GM23338 (cell line): ENCODE measurements at regions not wholly inside any gene's neighbourhood (a gene's known extent, or its start where the extent isn't known, plus 50 kb on each side); places are given as distances from the start of the nearest gene placed in this dataset.
"Not testable (repeated sequence)": the region's sequence is repeated elsewhere in the genome, so short reads cannot be mapped to it uniquely, and the experiment has no call there.

Experiments used
- ATAC-seq: fragments of 200-7000 bp; cut with Tn5 transposase; 3 replicates; pipeline ENCODE4 v1.9.1; 2020
- DNase-seq: peaks from one replicate; pipeline ENCODE4 v3.0.0-alpha.2; 2015; ENCODE audit warnings: low spot score
- H2AFZ ChIP-seq: fragments of 200-600 bp; sonication (generic); 2 replicates; pipeline ENCODE4 v1.8.0; 2016; ENCODE audit warnings: antibody characterized with exemption, mild to moderate bottlenecking, moderate library complexity
- H3F3A ChIP-seq: fragments of 200-600 bp; sonication (generic); replicated peaks from 2 replicates; pipeline ENCODE4 v1.8.0; 2017; ENCODE audit warnings: antibody characterized with exemption, mixed run types, low read depth
- H3K27ac ChIP-seq: fragments of 200-600 bp; sonication (generic); 2 replicates; pipeline ENCODE4 v1.6.1; 2016; ENCODE audit warnings: low read depth
- H3K27me3 ChIP-seq: fragments of 200-600 bp; sonication (generic); 2 replicates; pipeline ENCODE4 v1.8.0; 2016; ENCODE audit warnings: mild to moderate bottlenecking, mixed run types, moderate library complexity; ENCODE audit not compliant: insufficient read depth
- H3K36me3 ChIP-seq: fragments of 200-600 bp; sonication (generic); 2 replicates; pipeline ENCODE4 v1.8.0; 2016; ENCODE audit warnings: mild to moderate bottlenecking; ENCODE audit not compliant: insufficient read depth
- H3K4me1 ChIP-seq: fragments of 200-600 bp; sonication (generic); 2 replicates; pipeline ENCODE4 v1.8.0; 2016; ENCODE audit warnings: mild to moderate bottlenecking, moderate library complexity; ENCODE audit not compliant: insufficient read depth
- H3K4me2 ChIP-seq: fragments of 200-600 bp; sonication (generic); 2 replicates; pipeline ENCODE4 v1.7.1; 2017; ENCODE audit warnings: mixed run types
- H3K4me3 ChIP-seq: fragments of 200-600 bp; sonication (generic); 2 replicates; pipeline ENCODE4 v1.6.1; 2016; ENCODE audit warnings: mixed run types
- H3K79me2 ChIP-seq: fragments of 200-600 bp; sonication (generic); replicated peaks from 2 replicates; pipeline ENCODE4 v1.8.0; 2017; ENCODE audit warnings: mild to moderate bottlenecking; ENCODE audit not compliant: insufficient read depth
- H3K9me2 ChIP-seq: fragments of 200-600 bp; sonication (generic); 2 replicates; pipeline ENCODE4 v1.8.0; 2017; ENCODE audit not compliant: insufficient read depth
- H4K20me1 ChIP-seq: fragments of 200-600 bp; sonication (generic); replicated peaks from 2 replicates; pipeline ENCODE4 v1.8.0; 2017; ENCODE audit warnings: mild to moderate bottlenecking; ENCODE audit not compliant: insufficient read depth
- H3K27ac Mint-ChIP-seq: 2 replicates; pipeline ENCODE4 v1.8.0; 2020; ENCODE audit warnings: inconsistent platforms, mild to moderate bottlenecking, moderate library complexity, mixed read lengths
- H3K27me3 Mint-ChIP-seq: 3 replicates; pipeline ENCODE4 v1.8.0; 2022; ENCODE audit warnings: low read depth, mild to moderate bottlenecking, moderate library complexity, mixed read lengths, inconsistent platforms; ENCODE audit not compliant: insufficient read depth, poor library complexity
- H3K36me3 Mint-ChIP-seq: 3 replicates; pipeline ENCODE4 v1.8.0; 2021; ENCODE audit warnings: low read depth, mild to moderate bottlenecking, inconsistent platforms, moderate library complexity, mixed read lengths
- H3K4me1 Mint-ChIP-seq: 3 replicates; pipeline ENCODE4 v1.8.0; 2020; ENCODE audit warnings: mild to moderate bottlenecking, inconsistent platforms, mixed read lengths
- H3K4me3 Mint-ChIP-seq: 3 replicates; pipeline ENCODE4 v1.8.0; 2021; ENCODE audit warnings: moderate library complexity, mild to moderate bottlenecking, inconsistent platforms, mixed read lengths
- H3K9me3 Mint-ChIP-seq: 3 replicates; pipeline ENCODE4 v1.8.0; 2020; ENCODE audit warnings: moderate library complexity, mild to moderate bottlenecking, inconsistent platforms, mixed read lengths
- NANOG ChIP-seq: IDR thresholded peaks from 2 replicates; pipeline ENCODE4 v1.6.1; 2016; ENCODE audit warnings: antibody characterized with exemption, borderline replicate concordance
- STAT1 ChIP-seq: IDR thresholded peaks from one replicate; pipeline ENCODE4 v1.6.1; 2016; ENCODE audit warnings: antibody characterized with exemption; ENCODE audit not compliant: unreplicated experiment
- ZNF331 ChIP-seq: fragments of 250-450 bp; sonication (Bioruptor Pico); IDR thresholded peaks from 2 replicates; pipeline ENCODE4 v1.5.0; 2020; ENCODE audit warnings: low read depth, mild to moderate bottlenecking, moderate library complexity
- TF ChIP-seq, protein P1 (sequence below): fragments of 250-450 bp; sonication (Bioruptor Pico); IDR thresholded peaks from 2 replicates; pipeline ENCODE4 v1.5.0; 2020; ENCODE audit warnings: mild to moderate bottlenecking, moderate library complexity
- TF ChIP-seq, protein P2 (sequence below): IDR thresholded peaks from 2 replicates; pipeline ENCODE4 v1.6.1; 2016; ENCODE audit warnings: antibody characterized with exemption
- TF ChIP-seq, protein P3 (sequence below), 2 experiments: fragments of 200-600 bp in 1 of 2; sonication (generic) in 1 of 2; conservative IDR thresholded peaks; 2 replicates each; pipeline versions ENCODE4 v1.5.1 to v1.6.1; 2016 to 2017; ENCODE audit warnings: antibody characterized with exemption in 2 of 2, low read depth in 2 of 2, mild to moderate bottlenecking in 2 of 2, moderate library complexity in 1 of 2
- TF ChIP-seq, protein P4 (sequence below): IDR thresholded peaks from one replicate; pipeline ENCODE4 v1.6.1; 2018; ENCODE audit warnings: antibody characterized with exemption; ENCODE audit not compliant: unreplicated experiment

DNA sequence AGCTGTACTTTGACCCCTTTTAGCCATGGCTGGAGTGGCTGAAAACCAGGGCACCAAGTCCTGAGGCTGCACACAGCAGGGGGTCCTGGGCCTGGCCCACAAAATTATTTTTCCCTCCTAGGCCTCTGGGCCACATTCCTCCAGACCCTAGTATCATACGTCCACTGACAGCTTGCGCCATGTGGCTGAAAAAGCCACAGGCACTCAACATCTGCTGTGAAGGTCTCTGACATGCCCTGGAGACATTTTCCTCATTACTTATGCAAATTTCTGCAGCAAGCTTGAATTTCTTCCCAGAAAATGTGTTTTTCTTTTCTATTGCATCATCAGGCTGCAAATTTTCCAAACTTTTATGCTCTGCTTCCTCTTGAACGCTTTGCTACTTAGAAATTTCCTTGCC lies 239.0 kb downstream of the SQOR start (continued):
- TF ChIP-seq, protein P1, sequence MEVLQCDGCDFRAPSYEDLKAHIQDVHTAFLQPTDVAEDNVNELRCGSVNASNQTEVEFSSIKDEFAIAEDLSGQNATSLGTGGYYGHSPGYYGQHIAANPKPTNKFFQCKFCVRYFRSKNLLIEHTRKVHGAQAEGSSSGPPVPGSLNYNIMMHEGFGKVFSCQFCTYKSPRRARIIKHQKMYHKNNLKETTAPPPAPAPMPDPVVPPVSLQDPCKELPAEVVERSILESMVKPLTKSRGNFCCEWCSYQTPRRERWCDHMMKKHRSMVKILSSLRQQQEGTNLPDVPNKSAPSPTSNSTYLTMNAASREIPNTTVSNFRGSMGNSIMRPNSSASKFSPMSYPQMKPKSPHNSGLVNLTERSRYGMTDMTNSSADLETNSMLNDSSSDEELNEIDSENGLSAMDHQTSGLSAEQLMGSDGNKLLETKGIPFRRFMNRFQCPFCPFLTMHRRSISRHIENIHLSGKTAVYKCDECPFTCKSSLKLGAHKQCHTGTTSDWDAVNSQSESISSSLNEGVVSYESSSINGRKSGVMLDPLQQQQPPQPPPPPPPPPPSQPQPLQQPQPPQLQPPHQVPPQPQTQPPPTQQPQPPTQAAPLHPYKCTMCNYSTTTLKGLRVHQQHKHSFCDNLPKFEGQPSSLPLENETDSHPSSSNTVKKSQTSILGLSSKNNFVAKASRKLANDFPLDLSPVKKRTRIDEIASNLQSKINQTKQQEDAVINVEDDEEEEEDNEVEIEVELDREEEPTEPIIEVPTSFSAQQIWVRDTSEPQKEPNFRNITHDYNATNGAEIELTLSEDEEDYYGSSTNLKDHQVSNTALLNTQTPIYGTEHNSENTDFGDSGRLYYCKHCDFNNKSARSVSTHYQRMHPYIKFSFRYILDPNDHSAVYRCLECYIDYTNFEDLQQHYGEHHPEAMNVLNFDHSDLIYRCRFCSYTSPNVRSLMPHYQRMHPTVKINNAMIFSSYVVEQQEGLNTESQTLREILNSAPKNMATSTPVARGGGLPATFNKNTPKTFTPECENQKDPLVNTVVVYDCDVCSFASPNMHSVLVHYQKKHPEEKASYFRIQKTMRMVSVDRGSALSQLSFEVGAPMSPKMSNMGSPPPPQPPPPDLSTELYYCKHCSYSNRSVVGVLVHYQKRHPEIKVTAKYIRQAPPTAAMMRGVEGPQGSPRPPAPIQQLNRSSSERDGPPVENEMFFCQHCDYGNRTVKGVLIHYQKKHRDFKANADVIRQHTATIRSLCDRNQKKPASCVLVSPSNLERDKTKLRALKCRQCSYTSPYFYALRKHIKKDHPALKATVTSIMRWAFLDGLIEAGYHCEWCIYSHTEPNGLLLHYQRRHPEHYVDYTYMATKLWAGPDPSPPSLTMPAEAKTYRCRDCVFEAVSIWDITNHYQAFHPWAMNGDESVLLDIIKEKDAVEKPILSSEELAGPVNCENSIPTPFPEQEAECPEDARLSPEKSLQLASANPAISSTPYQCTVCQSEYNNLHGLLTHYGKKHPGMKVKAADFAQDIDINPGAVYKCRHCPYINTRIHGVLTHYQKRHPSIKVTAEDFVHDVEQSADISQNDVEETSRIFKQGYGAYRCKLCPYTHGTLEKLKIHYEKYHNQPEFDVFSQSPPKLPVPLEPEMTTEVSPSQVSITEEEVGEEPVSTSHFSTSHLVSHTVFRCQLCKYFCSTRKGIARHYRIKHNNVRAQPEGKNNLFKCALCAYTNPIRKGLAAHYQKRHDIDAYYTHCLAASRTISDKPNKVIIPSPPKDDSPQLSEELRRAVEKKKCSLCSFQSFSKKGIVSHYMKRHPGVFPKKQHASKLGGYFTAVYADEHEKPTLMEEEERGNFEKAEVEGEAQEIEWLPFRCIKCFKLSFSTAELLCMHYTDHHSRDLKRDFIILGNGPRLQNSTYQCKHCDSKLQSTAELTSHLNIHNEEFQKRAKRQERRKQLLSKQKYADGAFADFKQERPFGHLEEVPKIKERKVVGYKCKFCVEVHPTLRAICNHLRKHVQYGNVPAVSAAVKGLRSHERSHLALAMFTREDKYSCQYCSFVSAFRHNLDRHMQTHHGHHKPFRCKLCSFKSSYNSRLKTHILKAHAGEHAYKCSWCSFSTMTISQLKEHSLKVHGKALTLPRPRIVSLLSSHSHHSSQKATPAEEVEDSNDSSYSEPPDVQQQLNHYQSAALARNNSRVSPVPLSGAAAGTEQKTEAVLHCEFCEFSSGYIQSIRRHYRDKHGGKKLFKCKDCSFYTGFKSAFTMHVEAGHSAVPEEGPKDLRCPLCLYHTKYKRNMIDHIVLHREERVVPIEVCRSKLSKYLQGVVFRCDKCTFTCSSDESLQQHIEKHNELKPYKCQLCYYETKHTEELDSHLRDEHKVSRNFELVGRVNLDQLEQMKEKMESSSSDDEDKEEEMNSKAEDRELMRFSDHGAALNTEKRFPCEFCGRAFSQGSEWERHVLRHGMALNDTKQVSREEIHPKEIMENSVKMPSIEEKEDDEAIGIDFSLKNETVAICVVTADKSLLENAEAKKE (CRISPR knock-in tag): no peak
- TF ChIP-seq, protein P2, sequence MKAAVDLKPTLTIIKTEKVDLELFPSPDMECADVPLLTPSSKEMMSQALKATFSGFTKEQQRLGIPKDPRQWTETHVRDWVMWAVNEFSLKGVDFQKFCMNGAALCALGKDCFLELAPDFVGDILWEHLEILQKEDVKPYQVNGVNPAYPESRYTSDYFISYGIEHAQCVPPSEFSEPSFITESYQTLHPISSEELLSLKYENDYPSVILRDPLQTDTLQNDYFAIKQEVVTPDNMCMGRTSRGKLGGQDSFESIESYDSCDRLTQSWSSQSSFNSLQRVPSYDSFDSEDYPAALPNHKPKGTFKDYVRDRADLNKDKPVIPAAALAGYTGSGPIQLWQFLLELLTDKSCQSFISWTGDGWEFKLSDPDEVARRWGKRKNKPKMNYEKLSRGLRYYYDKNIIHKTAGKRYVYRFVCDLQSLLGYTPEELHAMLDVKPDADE: no peak

DNA sequence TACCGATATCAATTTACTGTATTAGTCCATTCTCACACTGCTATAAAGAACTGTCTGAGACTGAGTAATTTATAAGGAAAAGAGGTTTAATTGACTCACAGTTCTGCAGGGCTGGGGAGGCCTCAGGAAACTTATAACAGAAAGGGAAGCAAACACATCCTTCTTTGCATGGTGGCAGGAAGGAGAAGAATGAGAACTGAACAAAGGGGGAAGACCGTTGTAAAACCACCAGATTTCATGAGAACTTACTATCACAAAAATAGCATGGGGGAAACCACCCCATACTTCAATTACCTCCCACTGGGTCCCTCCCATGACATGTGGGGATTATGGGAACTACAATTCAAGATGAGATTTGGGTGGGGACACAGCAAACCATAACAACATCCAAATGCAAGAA lies 239.7 kb downstream of the SQOR start:
- H3K27me3 ChIP-seq, ATAC-seq, H3K4me3 Mint-ChIP-seq, H3K36me3 ChIP-seq, H3K79me2 ChIP-seq, H2AFZ ChIP-seq, H3K4me3 ChIP-seq, DNase-seq, H3K27me3 Mint-ChIP-seq, H3K4me2 ChIP-seq, H3K27ac Mint-ChIP-seq, H4K20me1 ChIP-seq, H3K9me2 ChIP-seq, H3K4me1 ChIP-seq, H3F3A ChIP-seq, H3K27ac ChIP-seq, H3K4me1 Mint-ChIP-seq: not testable (repeated sequence)
- Mint-ChIP-seq H3K36me3 (peaks cover 28% of the 10 kb centered on the region), H3K9me3 (peaks cover 96% of the 10 kb centered on the region)

DNA sequence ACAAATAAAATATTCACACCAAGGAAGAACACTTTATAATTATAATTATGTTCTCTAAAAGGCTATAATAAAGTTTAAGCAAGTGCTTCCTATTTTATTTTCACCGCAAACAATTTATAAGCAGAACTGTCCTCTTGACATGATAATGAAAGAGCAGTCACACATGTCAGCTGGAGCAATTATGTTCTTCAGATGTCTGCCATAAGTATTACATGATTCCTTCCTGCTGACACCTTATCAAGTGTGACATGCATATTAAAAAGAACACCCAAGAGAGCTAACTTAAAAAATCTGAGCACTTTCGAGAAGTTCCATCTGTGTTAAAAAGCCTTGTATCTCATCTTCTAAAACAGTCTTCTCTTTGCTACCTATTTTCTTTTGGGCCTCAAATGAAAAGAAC lies 249.5 kb downstream of the SQOR start:
- DNase-seq (no peak), ATAC-seq (no peak)
- Histone ChIP-seq H2AFZ (no peak overlapping the region), H3F3A (no peaks in the 10 kb centered on the region), H3K79me2 (no peaks in the 10 kb centered on the region), H3K4me1 (no peaks in the 10 kb centered on the region), H3K36me3 (no peaks in the 10 kb centered on the region), H4K20me1 (no peaks in the 10 kb centered on the region), H3K9me2 (no peaks in the 10 kb centered on the region), H3K27ac (no peak overlapping the region), H3K4me3 (no peak overlapping the region), H3K27me3 (no peaks in the 10 kb centered on the region), H3K4me2 (no peak overlapping the region)
- no peaks in the 10 kb centered on the region for H3K4me1 Mint-ChIP-seq
- H3K9me3 Mint-ChIP-seq: peaks cover 84% of the 10 kb centered on the region
- H3K4me3 Mint-ChIP-seq: no peak overlapping the region
- no peak overlapping the region for H3K27ac Mint-ChIP-seq
- H3K36me3 Mint-ChIP-seq: peaks cover 18% of the 10 kb centered on the region
- H3K27me3 Mint-ChIP-seq: no peaks in the 10 kb centered on the region
- no peak for TF ChIP-seq STAT1
- TF ChIP-seq, protein P3, sequence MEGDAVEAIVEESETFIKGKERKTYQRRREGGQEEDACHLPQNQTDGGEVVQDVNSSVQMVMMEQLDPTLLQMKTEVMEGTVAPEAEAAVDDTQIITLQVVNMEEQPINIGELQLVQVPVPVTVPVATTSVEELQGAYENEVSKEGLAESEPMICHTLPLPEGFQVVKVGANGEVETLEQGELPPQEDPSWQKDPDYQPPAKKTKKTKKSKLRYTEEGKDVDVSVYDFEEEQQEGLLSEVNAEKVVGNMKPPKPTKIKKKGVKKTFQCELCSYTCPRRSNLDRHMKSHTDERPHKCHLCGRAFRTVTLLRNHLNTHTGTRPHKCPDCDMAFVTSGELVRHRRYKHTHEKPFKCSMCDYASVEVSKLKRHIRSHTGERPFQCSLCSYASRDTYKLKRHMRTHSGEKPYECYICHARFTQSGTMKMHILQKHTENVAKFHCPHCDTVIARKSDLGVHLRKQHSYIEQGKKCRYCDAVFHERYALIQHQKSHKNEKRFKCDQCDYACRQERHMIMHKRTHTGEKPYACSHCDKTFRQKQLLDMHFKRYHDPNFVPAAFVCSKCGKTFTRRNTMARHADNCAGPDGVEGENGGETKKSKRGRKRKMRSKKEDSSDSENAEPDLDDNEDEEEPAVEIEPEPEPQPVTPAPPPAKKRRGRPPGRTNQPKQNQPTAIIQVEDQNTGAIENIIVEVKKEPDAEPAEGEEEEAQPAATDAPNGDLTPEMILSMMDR (conservative IDR thresholded peaks at IDR 0.05; ENCODE audit: low read depth in 2 of 2): no peak
- TF ChIP-seq, protein P4, sequence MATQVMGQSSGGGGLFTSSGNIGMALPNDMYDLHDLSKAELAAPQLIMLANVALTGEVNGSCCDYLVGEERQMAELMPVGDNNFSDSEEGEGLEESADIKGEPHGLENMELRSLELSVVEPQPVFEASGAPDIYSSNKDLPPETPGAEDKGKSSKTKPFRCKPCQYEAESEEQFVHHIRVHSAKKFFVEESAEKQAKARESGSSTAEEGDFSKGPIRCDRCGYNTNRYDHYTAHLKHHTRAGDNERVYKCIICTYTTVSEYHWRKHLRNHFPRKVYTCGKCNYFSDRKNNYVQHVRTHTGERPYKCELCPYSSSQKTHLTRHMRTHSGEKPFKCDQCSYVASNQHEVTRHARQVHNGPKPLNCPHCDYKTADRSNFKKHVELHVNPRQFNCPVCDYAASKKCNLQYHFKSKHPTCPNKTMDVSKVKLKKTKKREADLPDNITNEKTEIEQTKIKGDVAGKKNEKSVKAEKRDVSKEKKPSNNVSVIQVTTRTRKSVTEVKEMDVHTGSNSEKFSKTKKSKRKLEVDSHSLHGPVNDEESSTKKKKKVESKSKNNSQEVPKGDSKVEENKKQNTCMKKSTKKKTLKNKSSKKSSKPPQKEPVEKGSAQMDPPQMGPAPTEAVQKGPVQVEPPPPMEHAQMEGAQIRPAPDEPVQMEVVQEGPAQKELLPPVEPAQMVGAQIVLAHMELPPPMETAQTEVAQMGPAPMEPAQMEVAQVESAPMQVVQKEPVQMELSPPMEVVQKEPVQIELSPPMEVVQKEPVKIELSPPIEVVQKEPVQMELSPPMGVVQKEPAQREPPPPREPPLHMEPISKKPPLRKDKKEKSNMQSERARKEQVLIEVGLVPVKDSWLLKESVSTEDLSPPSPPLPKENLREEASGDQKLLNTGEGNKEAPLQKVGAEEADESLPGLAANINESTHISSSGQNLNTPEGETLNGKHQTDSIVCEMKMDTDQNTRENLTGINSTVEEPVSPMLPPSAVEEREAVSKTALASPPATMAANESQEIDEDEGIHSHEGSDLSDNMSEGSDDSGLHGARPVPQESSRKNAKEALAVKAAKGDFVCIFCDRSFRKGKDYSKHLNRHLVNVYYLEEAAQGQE: no peak
- TF ChIP-seq ZNF331: no peak
- TF ChIP-seq NANOG: no peak
